Heart left ventricle (tissue), 13 donors: ENCODE measurements at regions not wholly inside any gene's neighbourhood (a gene's known extent, or its start where the extent isn't known, plus 50 kb on each side); places are given as distances from the start of the nearest gene placed in this dataset.

Experiments
- POLR2A ChIP-seq, 2 donors: fragments of 450-650 bp; IDR thresholded peaks; one replicate each; pipeline ENCODE4 v1.6.1; 2017; ENCODE audit warnings: antibody characterized with exemption in 2 of 2, mild to moderate bottlenecking in 2 of 2, moderate library complexity in 2 of 2
- TF ChIP-seq, protein P1 (sequence below), 12 donors: fragments of 200-600 bp; sonication (generic) in 4 of 12; IDR thresholded peaks; one replicate each; pipeline versions ENCODE4 v1.5.0 to v1.8.0; 2018 to 2022; ENCODE audit warnings: antibody characterized with exemption in 12 of 12, mild to moderate bottlenecking in 5 of 12
- donor health status: ischemic (EF 13 %, LVEDD 7.1; RV severe dilation, severe dysfunction).
- donor health status: DM: no; HTN: yes; CAD: no.
- donor health status: DM: no; HTN: no; CAD: no.
- donor health status: ischemic (EF 25% LVEDD 6.9; RV normal size, moderate dysfunction).
- donor health status: ischemic (EF 25% LVEDD 5.7; RV mildly dilated, moderate dysfunction).
- donor health status: ischemic (EF 35%, LVEDD 5.7; RV mildly dilated, moderate dysfunction).
- donor health status: nonischemic (EF 11% LVEDD 7.7; RV severe dilation, severe dysfunction).
- donor health status: DM: yes; HTN: yes; CAD: no.
- donor health status: PGD.
- donor health status: ischemic (EF 29% LVEDD 5.4; RV normal size, mild dysfunction).
- donor health status: nonischemic (EF 23%, LVEDD 6.1; RV moderate dilation, normal function).

DNA sequence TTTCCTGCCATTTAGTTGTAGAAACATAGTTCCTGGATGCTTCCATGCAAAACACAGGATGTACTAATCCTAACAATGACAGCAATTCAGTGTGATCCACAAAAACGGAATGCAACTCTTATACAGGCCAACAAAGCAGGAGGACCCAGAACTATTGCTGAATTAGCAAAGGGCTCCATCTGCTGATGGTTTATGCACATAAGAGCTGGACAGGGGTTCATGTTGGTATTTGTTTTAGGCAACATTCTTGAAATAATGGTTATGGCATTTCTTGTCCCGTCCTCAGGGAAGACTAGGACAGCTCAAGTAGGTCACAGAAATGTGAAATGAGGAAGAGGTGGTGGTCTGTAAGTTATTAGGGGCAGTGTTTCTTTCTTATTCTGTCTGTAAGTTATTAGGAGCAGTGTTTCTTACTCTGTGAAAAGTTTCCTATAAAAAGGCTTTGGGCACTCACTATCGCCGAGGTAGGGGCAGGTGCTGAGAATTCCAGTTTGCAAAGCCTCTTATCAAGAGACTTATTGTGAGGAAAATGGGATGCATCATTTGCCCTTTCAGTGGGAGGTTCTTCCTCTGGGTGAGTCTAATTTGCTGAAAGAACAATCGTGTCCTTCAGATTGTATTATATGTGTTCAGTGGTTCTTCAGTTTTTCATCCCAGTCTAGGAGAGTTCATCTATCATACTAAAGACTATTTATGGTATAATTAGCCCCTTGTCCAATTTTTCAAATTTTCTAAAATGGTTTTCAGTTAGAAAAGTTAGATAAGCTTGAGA is 171.1 kb downstream of the MCHR2 start:
- TF ChIP-seq, protein P1, sequence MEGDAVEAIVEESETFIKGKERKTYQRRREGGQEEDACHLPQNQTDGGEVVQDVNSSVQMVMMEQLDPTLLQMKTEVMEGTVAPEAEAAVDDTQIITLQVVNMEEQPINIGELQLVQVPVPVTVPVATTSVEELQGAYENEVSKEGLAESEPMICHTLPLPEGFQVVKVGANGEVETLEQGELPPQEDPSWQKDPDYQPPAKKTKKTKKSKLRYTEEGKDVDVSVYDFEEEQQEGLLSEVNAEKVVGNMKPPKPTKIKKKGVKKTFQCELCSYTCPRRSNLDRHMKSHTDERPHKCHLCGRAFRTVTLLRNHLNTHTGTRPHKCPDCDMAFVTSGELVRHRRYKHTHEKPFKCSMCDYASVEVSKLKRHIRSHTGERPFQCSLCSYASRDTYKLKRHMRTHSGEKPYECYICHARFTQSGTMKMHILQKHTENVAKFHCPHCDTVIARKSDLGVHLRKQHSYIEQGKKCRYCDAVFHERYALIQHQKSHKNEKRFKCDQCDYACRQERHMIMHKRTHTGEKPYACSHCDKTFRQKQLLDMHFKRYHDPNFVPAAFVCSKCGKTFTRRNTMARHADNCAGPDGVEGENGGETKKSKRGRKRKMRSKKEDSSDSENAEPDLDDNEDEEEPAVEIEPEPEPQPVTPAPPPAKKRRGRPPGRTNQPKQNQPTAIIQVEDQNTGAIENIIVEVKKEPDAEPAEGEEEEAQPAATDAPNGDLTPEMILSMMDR (IDR thresholded peaks at IDR 0.05) = peak in 8 of 12 donors; percentile 19 to 47 (median 29)
- TF ChIP-seq POLR2A (IDR thresholded peaks at IDR 0.05) = no peak
